Rectal smooth muscle tissue (tissue), 1 donor: ENCODE measurements at regions not wholly inside any gene's neighbourhood (a gene's known extent, or its start where the extent isn't known, plus 50 kb on each side); places are given as distances from the start of the nearest gene placed in this dataset.

Experiments used
- H3K27ac ChIP-seq: one replicate; pipeline ENCODE4 v1.7.0; 2013; ENCODE audit warnings: low read depth, low read length, inconsistent platforms
- H3K27me3 ChIP-seq: one replicate; pipeline ENCODE4 v1.7.0; 2013; ENCODE audit warnings: low read length; ENCODE audit not compliant: control insufficient read depth, insufficient read depth
- H3K36me3 ChIP-seq: one replicate; pipeline ENCODE4 v1.7.0; 2013; ENCODE audit warnings: low read length; ENCODE audit not compliant: control insufficient read depth, insufficient read depth
- H3K4me1 ChIP-seq: one replicate; pipeline ENCODE4 v1.7.0; 2013; ENCODE audit warnings: low read length; ENCODE audit not compliant: control insufficient read depth, insufficient read depth
- H3K4me3 ChIP-seq: one replicate; pipeline ENCODE4 v1.7.0; 2013; ENCODE audit warnings: low read length
- H3K9ac ChIP-seq: one replicate; pipeline ENCODE4 v1.7.0; 2013; ENCODE audit warnings: low read length

- Histone ChIP-seq H3K9ac (no peak overlapping the region), H3K36me3 (no peaks in the 10 kb centered on the region), H3K4me1 (no peaks in the 10 kb centered on the region), H3K4me3 (no peak overlapping the region), H3K27me3 (no peaks in the 10 kb centered on the region), H3K27ac (no peak overlapping the region)
Measured at GRCh38 chr15:94127006-94127405, 104.4 kb upstream of the MCTP2 start.

DNA sequence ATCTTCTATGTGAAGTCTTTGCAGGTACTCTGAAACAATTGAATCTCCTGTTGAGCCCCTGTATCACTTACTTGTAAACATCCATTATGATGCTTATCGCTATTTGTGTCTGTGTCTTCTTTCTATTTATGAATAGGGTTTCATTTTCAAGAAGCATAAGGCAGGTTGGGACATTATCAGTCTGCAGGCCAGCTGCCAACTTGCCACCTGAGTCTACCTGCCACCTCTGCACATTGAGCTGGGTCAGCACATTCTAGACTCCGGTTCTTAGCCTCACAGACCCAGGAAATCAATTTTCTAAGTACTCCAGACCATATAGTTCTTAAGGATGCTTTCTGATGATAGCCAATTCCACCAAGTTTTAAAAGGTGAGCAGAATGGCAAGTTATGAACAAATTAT, 105.7 kb upstream of the MCTP2 start:
- Histone ChIP-seq H3K4me1 (no peaks in the 10 kb centered on the region), H3K27ac (no peak overlapping the region), H3K36me3 (no peaks in the 10 kb centered on the region), H3K9ac (no peak overlapping the region), H3K27me3 (no peaks in the 10 kb centered on the region), H3K4me3 (no peak overlapping the region)

DNA sequence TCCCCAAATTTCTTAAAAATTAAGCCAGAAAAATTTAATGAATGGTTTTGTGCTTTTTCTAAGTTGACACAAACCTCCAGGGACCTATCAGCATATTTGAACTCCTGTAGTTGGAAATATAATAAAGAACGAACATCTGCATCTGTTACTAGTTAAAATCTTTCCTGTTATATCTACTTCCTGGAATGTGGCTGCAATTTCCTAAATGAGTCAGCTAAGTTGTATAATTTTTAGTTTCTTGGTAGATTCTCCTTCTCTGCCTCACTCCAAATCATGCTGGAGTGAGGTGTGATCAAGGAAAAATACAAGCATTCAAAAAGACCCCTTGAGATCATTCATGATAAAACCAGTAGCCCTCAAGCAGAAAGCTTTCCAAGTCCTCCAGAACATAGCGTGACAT, 106.2 kb upstream of the MCTP2 start:
- no peak overlapping the region for H3K27ac ChIP-seq
- H3K9ac ChIP-seq = no peak overlapping the region
- no peaks in the 10 kb centered on the region for H3K27me3 ChIP-seq
- H3K4me1 ChIP-seq = peaks cover 4% of the 10 kb centered on the region
- H3K4me3 ChIP-seq = no peak overlapping the region
- H3K36me3 ChIP-seq = no peaks in the 10 kb centered on the region

- H3K36me3 ChIP-seq = no peaks in the 10 kb centered on the region
- no peak overlapping the region for H3K9ac ChIP-seq
- no peaks in the 10 kb centered on the region for H3K27me3 ChIP-seq
- H3K4me3 ChIP-seq = no peak overlapping the region
- H3K4me1 ChIP-seq = peaks cover 12% of the 10 kb centered on the region
- H3K27ac ChIP-seq = no peak overlapping the region
Measured at GRCh38 chr15:94122516-94122915, 108.8 kb upstream of the MCTP2 start.

DNA sequence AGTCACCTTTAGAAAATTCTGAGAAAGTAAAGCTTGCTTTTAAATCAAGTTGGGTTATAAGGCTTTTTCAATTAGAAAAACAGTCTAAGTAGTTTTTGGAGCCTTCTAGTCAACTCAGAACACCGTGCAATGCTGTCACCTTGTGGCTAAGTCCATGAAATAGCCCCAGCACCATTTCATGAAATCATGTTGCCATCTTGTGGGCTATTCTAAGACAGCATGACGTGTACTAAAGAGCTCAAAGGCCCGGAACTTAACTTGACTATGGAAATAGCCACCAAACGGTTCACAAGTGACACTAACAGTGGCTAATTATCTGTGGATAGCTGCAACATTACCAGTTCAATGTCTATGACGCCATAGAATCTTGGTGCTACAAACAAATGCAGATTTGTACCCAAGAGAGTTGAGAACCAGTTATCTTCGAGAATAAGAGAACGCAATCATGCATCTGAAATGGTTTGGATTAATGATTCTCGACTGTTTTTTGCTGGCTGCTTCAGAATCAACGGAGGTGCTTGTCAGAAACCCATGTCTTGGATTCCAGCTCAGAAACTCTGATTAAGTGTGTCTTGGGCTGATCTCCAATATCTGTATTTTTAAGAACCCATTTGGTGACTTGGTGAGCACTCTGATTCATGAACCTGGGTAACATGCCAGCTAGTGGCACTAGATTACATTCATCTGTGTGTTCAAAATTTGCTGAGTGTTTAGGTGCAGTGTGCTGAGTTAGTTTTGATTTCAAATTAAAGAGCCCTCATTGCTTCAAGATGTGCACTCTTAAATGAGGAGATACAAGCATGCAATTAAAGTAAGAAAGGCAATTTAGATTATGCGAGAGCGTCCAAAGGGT, 111.2 kb upstream of the MCTP2 start:
- Histone ChIP-seq H3K27me3 (no peaks in the 10 kb centered on the region), H3K27ac (peak overlapping the region; percentile 75), H3K36me3 (no peaks in the 10 kb centered on the region), H3K4me1 (peaks cover 12% of the 10 kb centered on the region), H3K4me3 (no peak overlapping the region), H3K9ac (no peak overlapping the region)

- H3K27ac ChIP-seq = peak overlapping the region; percentile 75
- no peak overlapping the region for H3K4me3 ChIP-seq
- H3K4me1 ChIP-seq = peaks cover 12% of the 10 kb centered on the region
- H3K36me3 ChIP-seq = no peaks in the 10 kb centered on the region
- H3K9ac ChIP-seq = no peak overlapping the region
- no peaks in the 10 kb centered on the region for H3K27me3 ChIP-seq
Measured at GRCh38 chr15:94119298-94119811, 112.0 kb upstream of the MCTP2 start.

DNA sequence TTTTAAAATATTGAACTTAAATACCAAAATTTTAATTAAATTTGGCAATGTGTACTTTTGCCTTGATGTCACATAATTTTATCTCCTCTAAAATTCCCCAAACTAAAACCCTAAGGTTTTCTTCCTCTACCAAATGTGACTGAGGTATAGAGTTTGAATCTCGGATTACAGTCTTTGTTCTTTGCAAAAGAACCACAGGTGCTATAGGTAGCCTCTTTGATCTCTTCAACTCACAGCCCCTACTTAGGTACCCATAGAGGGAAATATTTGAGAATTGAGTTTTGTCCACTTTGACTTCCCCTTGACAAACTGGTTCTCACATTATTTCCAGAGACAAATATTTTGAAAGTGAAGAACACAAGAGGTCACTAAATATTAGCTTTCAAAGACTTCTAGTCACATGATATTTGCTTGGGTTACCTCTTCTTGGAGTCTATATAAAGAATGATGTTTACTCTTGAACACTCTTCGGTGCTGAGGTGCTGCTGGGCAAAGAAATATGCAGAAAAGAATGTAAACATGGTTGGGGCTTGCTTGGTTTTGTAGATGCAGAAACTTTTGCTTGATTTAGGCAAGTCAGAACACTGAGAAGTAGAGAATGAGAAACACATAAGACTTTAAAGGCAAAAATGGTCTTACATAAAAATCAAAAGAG, 120.8 kb upstream of the MCTP2 start:
- peak overlapping the region; percentile 59 for H3K27ac ChIP-seq
- H3K4me3 ChIP-seq = no peak overlapping the region
- H3K36me3 ChIP-seq = no peaks in the 10 kb centered on the region
- H3K9ac ChIP-seq = no peak overlapping the region
- H3K27me3 ChIP-seq = no peaks in the 10 kb centered on the region
- peaks cover 16% of the 10 kb centered on the region for H3K4me1 ChIP-seq

GRCh38 chr15:94107652-94108051, 123.7 kb upstream of the MCTP2 start:
- no peaks in the 10 kb centered on the region for H3K36me3 ChIP-seq
- H3K27ac ChIP-seq = no peak overlapping the region
- no peaks in the 10 kb centered on the region for H3K27me3 ChIP-seq
- no peak overlapping the region for H3K9ac ChIP-seq
- no peak overlapping the region for H3K4me3 ChIP-seq
- H3K4me1 ChIP-seq = peaks cover 17% of the 10 kb centered on the region

GRCh38 chr15:94105760-94106159, 125.6 kb upstream of the MCTP2 start:
- Histone ChIP-seq H3K9ac (no peak overlapping the region), H3K27ac (peak overlapping the region; percentile 77), H3K36me3 (no peaks in the 10 kb centered on the region), H3K27me3 (no peaks in the 10 kb centered on the region), H3K4me1 (peaks cover 5% of the 10 kb centered on the region), H3K4me3 (no peak overlapping the region)

- peaks cover 21% of the 10 kb centered on the region for H3K4me1 ChIP-seq
- no peak overlapping the region for H3K9ac ChIP-seq
- no peaks in the 10 kb centered on the region for H3K27me3 ChIP-seq
- H3K4me3 ChIP-seq = no peak overlapping the region
- peak overlapping the region; percentile 77 for H3K27ac ChIP-seq
- H3K36me3 ChIP-seq = no peaks in the 10 kb centered on the region
Measured at GRCh38 chr15:94100863-94101262, 130.5 kb upstream of the MCTP2 start.

DNA sequence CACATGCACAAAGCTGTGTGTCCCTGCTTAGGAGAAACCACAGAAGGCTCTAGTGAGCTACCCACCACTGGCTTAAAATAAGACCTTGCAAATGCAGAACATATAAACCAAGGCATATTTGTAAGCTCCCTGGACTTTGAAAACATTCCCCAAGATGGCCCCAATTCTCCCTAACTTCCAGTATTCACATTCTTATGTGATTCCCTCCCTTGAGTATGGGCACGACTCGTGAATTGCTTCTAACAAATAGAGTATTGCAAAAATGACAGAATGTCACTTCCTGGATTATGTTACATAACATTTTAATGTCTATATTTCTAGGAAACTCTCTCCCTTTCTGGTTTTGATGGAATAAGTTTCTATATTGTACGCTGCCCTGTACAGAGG, 131.8 kb upstream of the MCTP2 start:
- no peaks in the 10 kb centered on the region for H3K36me3 ChIP-seq
- H3K4me1 ChIP-seq = peaks cover 20% of the 10 kb centered on the region
- H3K4me3 ChIP-seq = no peak overlapping the region
- H3K9ac ChIP-seq = no peak overlapping the region
- H3K27me3 ChIP-seq = no peaks in the 10 kb centered on the region
- H3K27ac ChIP-seq = peak overlapping the region; percentile 77

- Histone ChIP-seq H3K27ac (peak overlapping the region; percentile 77), H3K4me1 (peaks cover 19% of the 10 kb centered on the region), H3K27me3 (no peaks in the 10 kb centered on the region), H3K36me3 (no peaks in the 10 kb centered on the region), H3K9ac (no peak overlapping the region), H3K4me3 (no peak overlapping the region)
Measured at GRCh38 chr15:94098921-94099573, 132.3 kb upstream of the MCTP2 start.
